ENCODE measurements at regions not wholly inside any gene's neighbourhood (a gene's known extent, or its start where the extent isn't known, plus 50 kb on each side); places are given as distances from the start of the nearest gene placed in this dataset.

DNA sequence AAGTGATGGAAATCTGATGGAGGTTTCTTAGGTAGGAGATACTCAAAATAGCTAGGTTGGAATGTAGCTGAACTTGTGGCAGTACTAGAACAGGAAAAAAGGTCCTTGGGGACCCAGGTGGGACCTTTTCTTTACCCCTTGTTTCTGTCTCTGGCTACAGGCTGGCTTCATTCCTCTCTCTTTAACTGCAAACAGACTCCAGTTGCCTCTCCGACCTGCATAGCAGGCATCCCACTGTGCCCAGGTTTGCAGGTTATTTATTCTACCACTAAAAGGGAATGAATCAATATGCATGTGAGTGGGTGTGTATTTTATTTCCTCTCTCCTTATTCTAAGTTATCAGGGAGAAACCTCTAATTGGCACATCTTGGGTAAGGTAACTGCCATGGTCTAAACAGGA, 758.1 kb downstream of the MED13L start:
- no peak for TF ChIP-seq EZH2 (IDR thresholded peaks at IDR 0.05; ENCODE audit: low read length, missing control alignments)
- TF ChIP-seq CTCF (conservative IDR thresholded peaks at IDR 0.05 in 1 of 2, IDR thresholded peaks at IDR 0.05 in 1 of 2; ENCODE audit: low read depth in 1 of 2, low read length in 2 of 2) = no peak

Data from fibroblast of lung (primary cell).